ENCODE measurements at regions not wholly inside any gene's neighbourhood (a gene's known extent, or its start where the extent isn't known, plus 50 kb on each side); places are given as distances from the start of the nearest gene placed in this dataset.

- no peak overlapping the region for H4K91ac ChIP-seq (ENCODE audit: insufficient read depth, low read depth, low read length)
- no peak overlapping the region for H2AK5ac ChIP-seq (ENCODE audit: low read depth, low read length)
- H2AFZ ChIP-seq (replicated peaks; ENCODE audit: low read length, poor library complexity), result no peak overlapping the region
- no peak overlapping the region for H2AK9ac ChIP-seq (replicated peaks; ENCODE audit: low read depth, low read length, poor library complexity)
- no peaks in the 10 kb centered on the region for H4K20me1 ChIP-seq (ENCODE audit: insufficient read depth, low read length)
- H3K4me3 ChIP-seq (ENCODE audit: insufficient read depth, low read depth, low read length), result no peak overlapping the region
- no peak overlapping the region for H2BK120ac ChIP-seq (ENCODE audit: low read depth, low read length)
- peaks cover 5% of the 10 kb centered on the region; the same call in 1 of the 2 replicates for H3K9me1 ChIP-seq (ENCODE audit: insufficient read depth, low read length)
- no peak overlapping the region for H3K23ac ChIP-seq (ENCODE audit: low read depth, low read length)
- H3K27me3 ChIP-seq (ENCODE audit: control insufficient read depth, insufficient read depth, low read length), result no peaks in the 10 kb centered on the region
- no peaks in the 10 kb centered on the region for H3K79me1 ChIP-seq (ENCODE audit: low read depth in 1 of 2, low read length in 2 of 2)
- dilution Hi-C loops (cut with HindIII; ENCODE audit: low sequenced_read_pairs, unreplicated experiment) (no loop called here), in situ Hi-C loops (cut with MboI; ENCODE audit: low sequenced_read_pairs) (no loop called here), intact Hi-C loops (cut with micrococcal nuclease) (loop anchor here (10.0 kb wide), 1 partner anchor 83 kb away; no protein-coding TSS in a partner anchor)
- no peak overlapping the region for H3K9ac ChIP-seq (ENCODE audit: low read depth, low read length)
- TF ChIP-seq CTCF (conservative IDR thresholded peaks at IDR 0.05; ENCODE audit: low read depth, low read length), result no peak
- TF ChIP-seq USF2 (IDR thresholded peaks at IDR 0.05; ENCODE audit: low read depth, low read length), result no peak
- no peak for TF ChIP-seq RFX5 (IDR thresholded peaks at IDR 0.05; ENCODE audit: low read depth, low read length)
- no peak for TF ChIP-seq NFE2L2 (IDR thresholded peaks at IDR 0.05; ENCODE audit: low read depth, low read length)
- TF ChIP-seq MAFK (IDR thresholded peaks at IDR 0.05; ENCODE audit: low read depth, low read length), result no peak
- TF ChIP-seq MXI1 (IDR thresholded peaks at IDR 0.05; ENCODE audit: borderline replicate concordance, low read depth, low read length), result no peak
- TF ChIP-seq, protein P1, sequence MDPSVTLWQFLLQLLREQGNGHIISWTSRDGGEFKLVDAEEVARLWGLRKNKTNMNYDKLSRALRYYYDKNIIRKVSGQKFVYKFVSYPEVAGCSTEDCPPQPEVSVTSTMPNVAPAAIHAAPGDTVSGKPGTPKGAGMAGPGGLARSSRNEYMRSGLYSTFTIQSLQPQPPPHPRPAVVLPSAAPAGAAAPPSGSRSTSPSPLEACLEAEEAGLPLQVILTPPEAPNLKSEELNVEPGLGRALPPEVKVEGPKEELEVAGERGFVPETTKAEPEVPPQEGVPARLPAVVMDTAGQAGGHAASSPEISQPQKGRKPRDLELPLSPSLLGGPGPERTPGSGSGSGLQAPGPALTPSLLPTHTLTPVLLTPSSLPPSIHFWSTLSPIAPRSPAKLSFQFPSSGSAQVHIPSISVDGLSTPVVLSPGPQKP (IDR thresholded peaks at IDR 0.05; ENCODE audit: borderline replicate concordance, low read depth, low read length), result no peak
- ATAC-seq (ENCODE audit: low read depth) (no peak), DNase-seq (no peak)
- WGBS, 2 experiments (ENCODE audit: extremely low coverage in 2 of 2, insufficient read length in 1 of 2), result no CpG with 5 or more reads among the region's 2 CpGs
- H3K4ac ChIP-seq (ENCODE audit: low read depth, low read length), result no peak overlapping the region
- H3K9me3 ChIP-seq (ENCODE audit: control insufficient read depth, insufficient read depth, low read length), result no peaks in the 10 kb centered on the region
- no peak overlapping the region for H2BK15ac ChIP-seq (ENCODE audit: low read depth, low read length)
- no peak overlapping the region for H4K8ac ChIP-seq (ENCODE audit: low read depth in 2 of 2, low read length in 2 of 2)
- POLR2A ChIA-PET (ENCODE audit: unreplicated experiment), result interaction anchor here (0.6 kb wide), 1 partner anchor 53 kb away, joined by 3 read pairs; no protein-coding TSS in a partner anchor
- peaks cover 4% of the 10 kb centered on the region for H3K4me1 ChIP-seq (ENCODE audit: control insufficient read depth, insufficient read depth, low read length)
- H3K18ac ChIP-seq (ENCODE audit: low read depth, low read length), result no peak overlapping the region
- CTCF ChIA-PET, result no interaction called here
- H2BK20ac ChIP-seq (ENCODE audit: low read depth, low read length), result no peak overlapping the region
- no peak overlapping the region for H3K4me2 ChIP-seq (ENCODE audit: low read depth, low read length)
- H3K36me3 ChIP-seq (ENCODE audit: control insufficient read depth, insufficient read depth, low read length), result no peaks in the 10 kb centered on the region
- no TSS peak for BruUV-seq (replicated peaks)
- H3K27ac ChIP-seq (ENCODE audit: insufficient read depth, low read length), result no peak overlapping the region
- no peak overlapping the region for H3K14ac ChIP-seq (replicated peaks; ENCODE audit: low read depth, low read length)
- no peak overlapping the region for H2BK5ac ChIP-seq (ENCODE audit: low read depth, low read length, poor library complexity, severe bottlenecking)
- no peak overlapping the region for H3K56ac ChIP-seq (ENCODE audit: extremely low read depth, insufficient read depth, low read length)
- no peak overlapping the region for H4K5ac ChIP-seq (ENCODE audit: low read depth, low read length)
Measured at GRCh38 chr18:22307528-22307927, 110.2 kb downstream of the CTAGE1 start.

All from IMR-90 (cell line).